ENCODE measurements at regions not wholly inside any gene's neighbourhood (a gene's known extent, or its start where the extent isn't known, plus 50 kb on each side); places are given as distances from the start of the nearest gene placed in this dataset.

GRCh38 chr9:13707612-13708576, 428.4 kb upstream of the MPDZ start:
- Mint-ChIP-seq H3K4me1 (ENCODE audit: low read depth) (no peaks in the 10 kb centered on the region), H3K36me3 (no peaks in the 10 kb centered on the region), H3K27ac (no peak overlapping the region), H3K27me3 (no peaks in the 10 kb centered on the region), H3K9me3 (ENCODE audit: low read depth) (peaks cover 7% of the 10 kb centered on the region), H3K4me3 (no peak overlapping the region)

GRCh38 chr9:13705918-13706317, 426.4 kb upstream of the MPDZ start:
- Mint-ChIP-seq H3K4me3 (no peak overlapping the region), H3K27me3 (no peaks in the 10 kb centered on the region), H3K4me1 (ENCODE audit: low read depth) (no peaks in the 10 kb centered on the region), H3K9me3 (ENCODE audit: low read depth) (peaks cover 7% of the 10 kb centered on the region), H3K27ac (no peak overlapping the region), H3K36me3 (no peaks in the 10 kb centered on the region)

GRCh38 chr9:13705373-13705772, 425.9 kb upstream of the MPDZ start:
- Mint-ChIP-seq H3K27ac (no peak overlapping the region), H3K36me3 (no peaks in the 10 kb centered on the region), H3K4me3 (no peak overlapping the region), H3K4me1 (ENCODE audit: low read depth) (no peaks in the 10 kb centered on the region), H3K9me3 (ENCODE audit: low read depth) (peaks cover 5% of the 10 kb centered on the region), H3K27me3 (no peaks in the 10 kb centered on the region)

GRCh38 chr9:13690595-13690994, 411.1 kb upstream of the MPDZ start:
- H3K9me3 Mint-ChIP-seq (ENCODE audit: low read depth) = peaks cover 13% of the 10 kb centered on the region
- no peak overlapping the region for H3K4me3 Mint-ChIP-seq
- H3K4me1 Mint-ChIP-seq (ENCODE audit: low read depth) = no peaks in the 10 kb centered on the region
- H3K27ac Mint-ChIP-seq = no peak overlapping the region
- H3K27me3 Mint-ChIP-seq = no peaks in the 10 kb centered on the region
- H3K36me3 Mint-ChIP-seq = no peaks in the 10 kb centered on the region

- peaks cover 7% of the 10 kb centered on the region for H3K9me3 Mint-ChIP-seq (ENCODE audit: low read depth)
- no peaks in the 10 kb centered on the region for H3K36me3 Mint-ChIP-seq
- H3K4me1 Mint-ChIP-seq (ENCODE audit: low read depth) = no peaks in the 10 kb centered on the region
- H3K27me3 Mint-ChIP-seq = no peaks in the 10 kb centered on the region
- no peak overlapping the region for H3K27ac Mint-ChIP-seq
- H3K4me3 Mint-ChIP-seq = no peak overlapping the region
Measured at GRCh38 chr9:13689925-13690324, 410.4 kb upstream of the MPDZ start.

- H3K36me3 Mint-ChIP-seq = no peaks in the 10 kb centered on the region
- H3K27ac Mint-ChIP-seq = no peak overlapping the region
- H3K4me1 Mint-ChIP-seq (ENCODE audit: low read depth) = no peaks in the 10 kb centered on the region
- no peaks in the 10 kb centered on the region for H3K27me3 Mint-ChIP-seq
- H3K4me3 Mint-ChIP-seq = no peak overlapping the region
- H3K9me3 Mint-ChIP-seq (ENCODE audit: low read depth) = peaks cover 5% of the 10 kb centered on the region
Measured at GRCh38 chr9:13688990-13689600, 409.6 kb upstream of the MPDZ start.

- Mint-ChIP-seq H3K4me3 (no peak overlapping the region), H3K36me3 (no peaks in the 10 kb centered on the region), H3K27ac (no peak overlapping the region), H3K27me3 (no peaks in the 10 kb centered on the region), H3K4me1 (ENCODE audit: low read depth) (no peaks in the 10 kb centered on the region), H3K9me3 (ENCODE audit: low read depth) (peaks cover 5% of the 10 kb centered on the region)
Measured at GRCh38 chr9:13688223-13688989, 408.9 kb upstream of the MPDZ start.

- H3K36me3 Mint-ChIP-seq = no peaks in the 10 kb centered on the region
- H3K27ac Mint-ChIP-seq = no peak overlapping the region
- no peaks in the 10 kb centered on the region for H3K27me3 Mint-ChIP-seq
- no peak overlapping the region for H3K4me3 Mint-ChIP-seq
- H3K9me3 Mint-ChIP-seq (ENCODE audit: low read depth) = no peaks in the 10 kb centered on the region
- H3K4me1 Mint-ChIP-seq (ENCODE audit: low read depth) = no peaks in the 10 kb centered on the region
Measured at GRCh38 chr9:13684656-13685055, 405.2 kb upstream of the MPDZ start.

GRCh38 chr9:13677801-13678200, 398.3 kb upstream of the MPDZ start:
- H3K9me3 Mint-ChIP-seq (ENCODE audit: low read depth) = peaks cover 1% of the 10 kb centered on the region
- H3K27ac Mint-ChIP-seq = no peak overlapping the region
- H3K4me3 Mint-ChIP-seq = no peak overlapping the region
- no peaks in the 10 kb centered on the region for H3K27me3 Mint-ChIP-seq
- no peaks in the 10 kb centered on the region for H3K4me1 Mint-ChIP-seq (ENCODE audit: low read depth)
- H3K36me3 Mint-ChIP-seq = no peaks in the 10 kb centered on the region

GRCh38 chr9:13675638-13676000, 396.1 kb upstream of the MPDZ start:
- Mint-ChIP-seq H3K27me3 (no peaks in the 10 kb centered on the region), H3K27ac (no peak overlapping the region), H3K4me3 (no peak overlapping the region), H3K36me3 (no peaks in the 10 kb centered on the region), H3K9me3 (ENCODE audit: low read depth) (peaks cover 3% of the 10 kb centered on the region), H3K4me1 (ENCODE audit: low read depth) (no peaks in the 10 kb centered on the region)

GRCh38 chr9:13674926-13675637, 395.6 kb upstream of the MPDZ start:
- Mint-ChIP-seq H3K4me1 (ENCODE audit: low read depth) (no peaks in the 10 kb centered on the region), H3K9me3 (ENCODE audit: low read depth) (peaks cover 3% of the 10 kb centered on the region), H3K27ac (no peak overlapping the region), H3K27me3 (no peaks in the 10 kb centered on the region), H3K4me3 (no peak overlapping the region), H3K36me3 (no peaks in the 10 kb centered on the region)

- no peak overlapping the region for H3K27ac Mint-ChIP-seq
- no peaks in the 10 kb centered on the region for H3K4me1 Mint-ChIP-seq (ENCODE audit: low read depth)
- H3K27me3 Mint-ChIP-seq = no peaks in the 10 kb centered on the region
- no peaks in the 10 kb centered on the region for H3K36me3 Mint-ChIP-seq
- H3K9me3 Mint-ChIP-seq (ENCODE audit: low read depth) = peaks cover 12% of the 10 kb centered on the region
- no peak overlapping the region for H3K4me3 Mint-ChIP-seq
Measured at GRCh38 chr9:13673348-13673747, 393.9 kb upstream of the MPDZ start.

- Mint-ChIP-seq H3K9me3 (ENCODE audit: low read depth) (peaks cover 25% of the 10 kb centered on the region), H3K4me3 (no peak overlapping the region), H3K4me1 (ENCODE audit: low read depth) (no peaks in the 10 kb centered on the region), H3K36me3 (no peaks in the 10 kb centered on the region), H3K27ac (no peak overlapping the region), H3K27me3 (no peaks in the 10 kb centered on the region)
Measured at GRCh38 chr9:13665418-13666066, 386.1 kb upstream of the MPDZ start.

- Mint-ChIP-seq H3K9me3 (ENCODE audit: low read depth) (peaks cover 8% of the 10 kb centered on the region), H3K4me3 (no peak overlapping the region), H3K4me1 (ENCODE audit: low read depth) (no peaks in the 10 kb centered on the region), H3K27ac (no peak overlapping the region), H3K27me3 (no peaks in the 10 kb centered on the region), H3K36me3 (no peaks in the 10 kb centered on the region)
Measured at GRCh38 chr9:13661014-13661413, 381.5 kb upstream of the MPDZ start.
